ENCODE measurements at regions not wholly inside any gene's neighbourhood (a gene's known extent, or its start where the extent isn't known, plus 50 kb on each side); places are given as distances from the start of the nearest gene placed in this dataset.

- FAIRE-seq = no peak
- H3K4me3 ChIP-seq (ENCODE audit: control insufficient read depth in 2 of 3, extremely low read depth in 1 of 3, insufficient read depth in 2 of 3, low read depth in 1 of 3, low read length in 3 of 3) = no peak overlapping the region
- no peaks in the 10 kb centered on the region for H3K4me1 ChIP-seq (ENCODE audit: control insufficient read depth, extremely low read depth, insufficient read depth, low read length)
- H3K27me3 ChIP-seq (ENCODE audit: control insufficient read depth, extremely low read depth, insufficient read depth, low read length) = peaks cover 4% of the 10 kb centered on the region
- no peak for DNase-seq (ENCODE audit: low read depth, low spot score)
- H3K79me2 ChIP-seq (ENCODE audit: control insufficient read depth, insufficient read depth, low read length) = no peaks in the 10 kb centered on the region
- H3K4me2 ChIP-seq (ENCODE audit: control insufficient read depth, extremely low read depth, insufficient read depth, low read depth, low read length) = no peak overlapping the region
- H3K36me3 ChIP-seq (ENCODE audit: control insufficient read depth in 2 of 2, extremely low read depth in 1 of 2, insufficient read depth in 2 of 2, low read length in 2 of 2) = no peaks in the 10 kb centered on the region
- no peak overlapping the region for H3K9ac ChIP-seq (ENCODE audit: control insufficient read depth, extremely low read depth, insufficient read depth, low read length)
- H2AFZ ChIP-seq (ENCODE audit: control insufficient read depth, low read length) = no peak overlapping the region
- dilution Hi-C loops (cut with MboI; ENCODE audit: extremely low pct_ligation_motif_present, low sequenced_read_pairs) = no loop called here
- no peaks in the 10 kb centered on the region for H3K9me1 ChIP-seq (ENCODE audit: control insufficient read depth, extremely low read depth, insufficient read depth, low read length)
- TF ChIP-seq CTCF (optimal IDR thresholded peaks at IDR 0.05 in 1 of 3, IDR thresholded peaks at IDR 0.05 in 1 of 3, conservative IDR thresholded peaks at IDR 0.05 in 1 of 3; ENCODE audit: extremely low read depth in 1 of 3, insufficient read depth in 2 of 3, low read length in 3 of 3) = no peak
- TF ChIP-seq EZH2 (IDR thresholded peaks at IDR 0.05; ENCODE audit: low read length) = no peak
- no peak overlapping the region for H3K27ac ChIP-seq (ENCODE audit: control insufficient read depth, insufficient read depth, low read length)
- H4K20me1 ChIP-seq (ENCODE audit: control insufficient read depth, extremely low read depth, insufficient read depth, low read length) = no peaks in the 10 kb centered on the region
- H3K9me3 ChIP-seq (ENCODE audit: control insufficient read depth, low read depth, low read length) = no peaks in the 10 kb centered on the region
Measured at GRCh38 chr4:55269470-55269869, 76.6 kb upstream of the SRD5A3 start.

- dilution Hi-C loops (cut with MboI; ENCODE audit: extremely low pct_ligation_motif_present, low sequenced_read_pairs) = no loop called here
- no peak for FAIRE-seq
Measured at GRCh38 chr4:55269995-55270394, 76.0 kb upstream of the SRD5A3 start.

More at GRCh38 chr4:55269995-55270394, 76.0 kb upstream of the SRD5A3 start:
- Histone ChIP-seq H3K27ac (ENCODE audit: control insufficient read depth, insufficient read depth, low read length) (no peak overlapping the region), H3K9me3 (ENCODE audit: control insufficient read depth, low read depth, low read length) (no peaks in the 10 kb centered on the region), H3K27me3 (ENCODE audit: control insufficient read depth, extremely low read depth, insufficient read depth, low read length) (peaks cover 4% of the 10 kb centered on the region), H3K9ac (ENCODE audit: control insufficient read depth, extremely low read depth, insufficient read depth, low read length) (no peak overlapping the region), H3K79me2 (ENCODE audit: control insufficient read depth, insufficient read depth, low read length) (no peaks in the 10 kb centered on the region), H4K20me1 (ENCODE audit: control insufficient read depth, extremely low read depth, insufficient read depth, low read length) (no peaks in the 10 kb centered on the region), H3K4me1 (ENCODE audit: control insufficient read depth, extremely low read depth, insufficient read depth, low read length) (no peaks in the 10 kb centered on the region), H3K4me3 (ENCODE audit: control insufficient read depth in 2 of 3, extremely low read depth in 1 of 3, insufficient read depth in 2 of 3, low read depth in 1 of 3, low read length in 3 of 3) (no peak overlapping the region), H3K4me2 (ENCODE audit: control insufficient read depth, extremely low read depth, insufficient read depth, low read depth, low read length) (no peak overlapping the region), H2AFZ (ENCODE audit: control insufficient read depth, low read length) (no peak overlapping the region), H3K36me3 (ENCODE audit: control insufficient read depth in 2 of 2, extremely low read depth in 1 of 2, insufficient read depth in 2 of 2, low read length in 2 of 2) (no peaks in the 10 kb centered on the region), H3K9me1 (ENCODE audit: control insufficient read depth, extremely low read depth, insufficient read depth, low read length) (no peaks in the 10 kb centered on the region)
- no peak for TF ChIP-seq EZH2 (IDR thresholded peaks at IDR 0.05; ENCODE audit: low read length)
- no peak for TF ChIP-seq CTCF (optimal IDR thresholded peaks at IDR 0.05 in 1 of 3, IDR thresholded peaks at IDR 0.05 in 1 of 3, conservative IDR thresholded peaks at IDR 0.05 in 1 of 3; ENCODE audit: extremely low read depth in 1 of 3, insufficient read depth in 2 of 3, low read length in 3 of 3)
- no peak for DNase-seq (ENCODE audit: low read depth, low spot score)

Measured in keratinocyte (primary cell).